Stimulated activated naive CD8-positive, alpha-beta T cell treated with anti-CD3 and anti-CD28 coated beads, Interleukin-15, Interleukin-2, amounts not matched to agents 100 U/mL and 50 U/mL, for 24 hours (primary cell): ENCODE measurements at regions not wholly inside any gene's neighbourhood (a gene's known extent, or its start where the extent isn't known, plus 50 kb on each side); places are given as distances from the start of the nearest gene placed in this dataset.

Experiments
- ATAC-seq: fragments of 150-1000 bp; cut with Tn5 transposase; one replicate; pipeline ENCODE4 v1.10.0; 2021
- DNase-seq: peaks from one replicate; pipeline ENCODE4 v3.0.0; 2021

DNA sequence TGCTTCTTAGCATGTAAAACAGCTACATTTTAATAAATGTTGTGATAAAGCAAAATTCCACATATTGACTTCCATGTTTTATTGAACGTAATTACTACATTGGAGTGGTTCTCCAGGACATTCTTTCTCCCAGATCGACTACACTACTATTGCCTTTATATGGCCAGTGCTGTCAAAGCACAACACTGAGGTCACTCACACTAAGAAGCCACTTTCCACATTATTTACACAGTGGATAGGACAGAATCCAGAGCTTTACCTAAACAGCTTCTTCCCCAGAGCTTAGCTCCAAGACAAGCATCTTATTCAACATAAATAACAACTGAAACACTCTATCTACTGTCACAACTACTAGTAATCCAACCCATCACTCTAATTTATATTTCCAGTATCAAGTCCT lies 73.9 kb upstream of the WDR75 start:
- ATAC-seq (no peak), DNase-seq (no peak)

DNA sequence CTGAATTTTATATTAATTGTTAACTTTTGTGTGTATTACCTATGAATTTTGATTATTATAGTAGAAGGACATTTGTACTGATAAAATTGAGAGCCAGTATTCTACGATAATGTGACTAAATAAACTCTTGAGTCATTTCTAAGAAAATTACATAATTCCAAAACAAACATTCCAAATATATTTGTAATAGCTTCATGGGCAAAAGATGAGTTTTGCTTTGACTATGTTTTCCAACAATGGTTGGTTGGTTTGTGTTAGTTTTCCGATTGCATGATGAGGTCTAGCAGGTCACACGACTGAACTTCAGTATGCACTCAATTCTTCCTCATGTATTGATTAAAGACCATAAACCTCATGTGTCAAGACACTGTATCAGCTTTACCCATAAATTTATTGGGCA lies 71.7 kb upstream of the WDR75 start:
- no peak for DNase-seq
- ATAC-seq = no peak

DNA sequence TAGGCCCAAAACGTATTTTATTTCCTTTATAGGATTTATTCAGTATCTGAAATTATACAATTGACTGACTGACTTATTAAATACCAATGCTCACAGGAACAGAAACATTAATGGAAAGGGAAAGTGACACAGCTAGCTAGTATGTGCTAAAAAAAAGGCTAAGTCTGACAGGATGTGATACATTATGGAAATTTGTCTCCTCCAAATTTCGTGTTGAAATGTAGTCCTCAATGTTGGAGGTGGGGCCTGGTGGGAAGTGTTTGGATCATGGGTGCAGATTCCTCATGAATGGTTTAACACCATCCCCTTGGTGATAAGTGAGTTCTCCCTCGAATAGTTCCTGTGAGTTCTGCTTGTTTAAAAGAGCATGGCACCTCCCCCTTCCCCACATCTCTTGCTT lies 70.6 kb upstream of the WDR75 start:
- ATAC-seq = no peak
- DNase-seq = no peak

DNA sequence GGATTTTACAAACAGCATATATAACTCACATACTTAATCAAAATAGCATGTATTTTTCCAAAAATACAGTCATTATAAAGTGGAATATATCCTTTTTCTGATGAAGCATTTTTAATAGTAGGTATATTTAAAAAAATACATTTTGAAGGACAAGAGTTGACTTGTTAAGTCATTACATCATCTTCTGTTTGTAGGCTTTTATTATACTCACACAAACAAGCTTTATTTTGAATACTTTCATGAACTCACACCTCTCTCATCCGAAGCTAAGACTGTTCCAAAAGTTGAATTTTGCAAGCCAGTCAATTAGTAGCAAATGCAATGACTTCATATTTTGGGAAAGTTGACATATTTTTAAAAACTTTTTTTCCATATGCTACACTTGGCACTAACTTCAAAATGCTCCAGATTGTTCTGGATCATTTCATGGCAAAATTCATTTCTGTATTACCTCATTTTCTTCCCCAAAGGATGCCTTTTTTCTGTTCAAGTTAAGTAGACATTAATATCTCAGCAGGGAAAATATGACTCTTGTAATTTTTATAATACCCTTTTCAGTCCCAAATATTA lies 68.5 kb upstream of the WDR75 start:
- no peak for DNase-seq
- ATAC-seq = no peak

DNA sequence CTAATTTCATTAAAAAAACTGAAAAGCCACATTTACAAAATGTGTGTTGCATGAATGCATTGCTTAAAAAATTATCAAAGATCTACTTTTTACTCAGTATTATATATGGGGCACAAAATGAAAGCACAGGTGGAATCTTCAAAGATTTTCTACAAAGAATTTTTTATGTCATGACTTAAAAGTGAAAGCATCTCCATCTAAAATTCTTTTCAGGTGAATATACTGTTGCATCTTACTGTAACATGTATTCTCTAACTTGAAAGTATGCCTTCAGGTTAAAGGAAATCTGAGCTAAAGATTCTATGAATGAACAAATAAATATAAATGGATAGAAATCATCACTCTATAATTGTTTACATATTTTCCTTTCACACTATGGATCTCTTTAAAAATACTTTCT lies 66.8 kb upstream of the WDR75 start:
- ATAC-seq (no peak), DNase-seq (no peak)

DNA sequence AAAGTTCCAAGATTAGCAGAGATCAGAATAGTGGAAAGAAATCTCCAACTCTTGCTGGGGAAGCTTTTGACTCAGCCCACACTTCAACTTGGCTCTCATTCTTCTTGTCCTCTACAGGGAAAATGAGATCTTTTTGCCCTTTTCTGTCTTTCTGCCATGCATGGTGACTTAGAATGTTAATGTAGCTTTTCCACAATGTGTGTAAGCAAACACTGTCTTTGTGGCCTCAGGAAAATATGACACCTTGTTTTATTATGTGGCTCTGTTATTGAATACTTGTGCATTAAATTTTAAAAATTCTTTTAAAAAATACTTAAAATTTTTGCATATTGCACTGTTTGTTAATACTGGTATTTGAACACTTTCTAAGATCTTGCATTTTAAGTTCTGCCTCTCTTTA lies 65.4 kb upstream of the WDR75 start:
- DNase-seq (no peak), ATAC-seq (no peak)

DNA sequence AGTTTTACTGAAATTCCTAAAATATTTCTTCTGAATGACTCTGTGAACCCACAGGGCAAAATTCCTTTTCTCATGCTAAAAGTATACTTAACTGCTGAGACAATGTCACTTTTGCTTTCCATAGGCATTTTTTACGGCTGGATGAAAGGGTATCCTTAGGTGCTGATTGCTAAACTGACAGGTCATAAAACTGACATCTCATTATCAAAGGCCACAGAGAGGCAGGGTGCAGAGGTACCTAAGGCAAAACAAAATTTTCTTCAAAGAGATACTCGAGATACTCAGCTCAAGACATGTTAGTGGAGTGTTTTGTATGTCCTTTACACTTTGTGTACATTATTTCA lies 62.0 kb upstream of the WDR75 start:
- DNase-seq = no peak
- no peak for ATAC-seq

DNA sequence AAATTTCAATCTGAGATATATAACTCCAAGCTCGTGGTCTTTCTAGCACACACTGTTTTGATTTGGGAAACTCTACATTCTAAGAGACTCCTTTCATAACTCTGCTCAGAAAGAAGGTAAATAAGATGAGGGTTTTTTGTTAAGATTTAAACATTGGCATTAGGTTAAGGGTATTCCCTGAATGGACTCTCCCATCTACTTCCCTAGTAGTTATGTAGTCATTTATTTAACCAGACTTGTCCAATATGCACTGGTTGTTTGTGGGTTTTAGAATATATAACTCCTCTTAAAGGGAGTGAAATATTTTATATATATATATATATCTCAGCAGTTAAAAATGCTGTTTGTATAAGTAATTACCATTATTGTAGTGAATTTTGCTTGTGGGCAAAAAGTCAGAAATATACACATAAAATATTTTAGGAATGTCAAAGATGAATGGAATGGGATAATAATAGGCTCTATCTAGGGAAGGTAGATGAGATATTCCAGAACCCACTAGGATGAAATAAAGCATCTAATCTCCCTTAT lies 61.5 kb upstream of the WDR75 start:
- ATAC-seq (no peak), DNase-seq (no peak)

DNA sequence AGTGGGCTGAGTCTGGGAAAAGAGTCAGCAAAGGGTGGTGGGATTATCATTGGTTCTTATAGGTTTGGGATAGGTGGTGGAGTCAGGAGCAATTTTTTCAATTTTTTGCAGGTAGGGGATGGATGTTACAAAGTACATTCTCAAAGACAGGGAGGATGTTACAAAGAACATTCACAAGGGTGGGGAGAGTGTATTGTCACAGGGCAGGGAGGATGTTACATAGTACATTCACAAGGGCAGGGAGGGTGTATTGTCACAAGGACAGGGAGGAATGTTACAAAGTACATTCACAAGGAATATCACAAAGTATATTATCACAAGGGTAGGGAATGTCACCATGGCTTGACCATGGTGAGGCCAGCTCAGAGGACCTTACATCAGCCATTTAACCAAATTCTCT lies 58.6 kb upstream of the WDR75 start:
- no peak for DNase-seq
- no peak for ATAC-seq

DNA sequence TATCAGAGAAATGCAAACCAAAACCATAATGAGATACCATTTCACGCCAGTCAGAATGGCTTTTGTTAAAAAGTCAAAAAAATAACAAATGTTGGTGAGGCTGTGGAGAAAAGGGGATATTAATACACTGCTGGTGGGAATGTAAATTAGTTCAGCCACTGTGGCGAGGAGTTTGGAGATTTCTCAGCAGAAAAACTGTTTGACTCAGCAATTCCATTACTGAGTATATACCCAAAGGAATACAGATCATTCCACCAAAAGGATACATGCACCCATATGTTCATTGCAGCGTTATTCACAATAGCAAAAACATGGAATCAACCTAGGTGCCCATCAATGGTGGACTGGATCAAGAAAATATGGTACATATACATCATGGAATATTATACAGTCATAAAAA lies 54.5 kb upstream of the WDR75 start:
- ATAC-seq = no peak
- DNase-seq = no peak

DNA sequence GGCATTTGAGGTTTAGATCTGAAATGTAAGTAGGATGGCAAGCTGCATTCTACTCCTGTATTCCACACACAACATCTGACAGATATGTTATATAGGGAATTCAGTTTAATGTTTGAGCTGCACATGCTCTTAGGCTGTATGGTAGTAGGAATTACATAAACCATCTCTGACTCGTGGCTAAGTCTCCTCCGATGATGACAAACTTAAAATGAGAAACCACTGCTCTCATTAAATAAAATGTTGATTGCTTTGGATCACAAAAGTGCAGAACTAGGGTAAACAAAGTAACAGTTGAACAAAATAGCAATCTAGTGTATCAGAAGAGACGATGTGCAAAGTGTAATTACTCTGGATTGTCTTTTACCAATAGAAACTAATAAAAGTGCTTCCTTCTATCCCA lies 50.1 kb upstream of the WDR75 start:
- ATAC-seq = no peak
- no peak for DNase-seq
